Transverse colon (tissue), 4 donors: ENCODE measurements at regions not wholly inside any gene's neighbourhood (a gene's known extent, or its start where the extent isn't known, plus 50 kb on each side); places are given as distances from the start of the nearest gene placed in this dataset.
"Not testable (repeated sequence)": the region's sequence is repeated elsewhere in the genome, so short reads cannot be mapped to it uniquely, and the experiment has no call there.

Experiments used
- DNase-seq: peaks from one replicate; pipeline ENCODE4 v3.0.0-alpha.2; 2019
- H3K27ac ChIP-seq, 4 donors: fragments of 200-600 bp; sonication (generic); 2 replicates each; pipeline ENCODE4 v1.5.1; 2016 to 2018; ENCODE audit warnings: inconsistent platforms in 4 of 4
- H3K27me3 ChIP-seq: fragments of 200-600 bp; sonication (generic); 2 replicates; pipeline ENCODE4 v1.5.1; 2017; ENCODE audit warnings: inconsistent platforms
- H3K36me3 ChIP-seq, 4 donors: fragments of 200-600 bp; sonication (generic); 2 replicates each; pipeline ENCODE4 v1.5.1; 2017 to 2019; ENCODE audit warnings: inconsistent platforms in 4 of 4
- H3K4me1 ChIP-seq, 4 donors: fragments of 200-600 bp; sonication (generic); 2 replicates each; pipeline ENCODE4 v1.5.1; 2017 to 2020; ENCODE audit warnings: inconsistent platforms in 4 of 4
- H3K4me3 ChIP-seq, 4 donors: fragments of 200-600 bp; sonication (generic); 1 replicate in 1 of 4; 2 replicates in 3 of 4; pipeline versions ENCODE4 v1.5.1 to v1.6.1; 2017 to 2019; ENCODE audit warnings: inconsistent platforms in 4 of 4
- H3K9me3 ChIP-seq, 2 donors: fragments of 200-600 bp; sonication (generic); 2 replicates each; pipeline ENCODE4 v1.5.1; 2017 to 2019; ENCODE audit warnings: inconsistent platforms in 2 of 2
- CTCF ChIP-seq, 5 experiments: fragments of 200-600 bp in 3 of 5; fragments of 450-650 bp in 2 of 5; sonication (generic) in 3 of 5; IDR thresholded peaks; 1 replicate in 2 of 5; 2 replicates in 3 of 5; pipeline ENCODE4 v1.5.1; 2016 to 2017; ENCODE audit warnings: antibody characterized with exemption in 5 of 5, inconsistent platforms in 3 of 5, mild to moderate bottlenecking in 2 of 5, moderate library complexity in 1 of 5
- EP300 ChIP-seq: sonication (generic); formaldehyde crosslinking; IDR thresholded peaks from one replicate; pipeline ENCODE4 v1.6.1; 2017; ENCODE audit warnings: antibody characterized with exemption, low read depth
- POLR2A ChIP-seq: fragments of 450-650 bp; IDR thresholded peaks from one replicate; pipeline ENCODE4 v1.6.1; 2016; ENCODE audit warnings: antibody characterized with exemption, mild to moderate bottlenecking, moderate library complexity
- POLR2AphosphoS5 ChIP-seq, 3 donors: sonication (generic); formaldehyde crosslinking; IDR thresholded peaks; one replicate each; pipeline ENCODE4 v1.6.1; 2016; ENCODE audit warnings: antibody characterized with exemption in 3 of 3
- WGBS, 2 donors: methylation state at CpG; one replicate each; pipeline ENCODE4 v1.1.5; 2018; ENCODE audit warnings: low coverage in 1 of 2; 5-methylcytosine and 5-hydroxymethylcytosine counted together
- in situ Hi-C, 4 donors: fragments of 200-750 bp; cut with MboI; loops; one replicate each; pipeline versions ENCODE4 v1.15.0 to v1.15.1; 2017; ENCODE audit warnings: low sequenced_read_pairs in 3 of 4, low pct_ligation_motif_present in 1 of 4, low pct_unique_long_range_greater_than_20kb in 1 of 4
- intact Hi-C: fragments of 100-400 bp; cut with DNase I; formaldehyde crosslinking; loops from one replicate; pipeline ENCODE4 v1.15.1; 2023; ENCODE audit warnings: low total_unique reads

- intact Hi-C loops (no loop called here), in situ Hi-C loops (no loop called here)
- TF ChIP-seq EP300 (no peak), POLR2A (no peak), POLR2AphosphoS5 (IDR thresholded peaks at IDR 0.05) (no peak), CTCF (IDR thresholded peaks at IDR 0.05) (no peak)
- Histone ChIP-seq H3K36me3 (no peaks in the 10 kb centered on the region), H3K9me3 (no peaks in the 10 kb centered on the region), H3K4me1 (no peaks in the 10 kb centered on the region), H3K27ac (no peak overlapping the region), H3K27me3 (no peaks in the 10 kb centered on the region), H3K4me3 (no peak overlapping the region)
- no peak for DNase-seq
- WGBS, 2 donors: 94 to 100% methylated on average over 1 of the region's 1 CpG
Observed at GRCh38 chr4:137739391-137739790, 207.1 kb upstream of the PCDH18 start.

- 82 to 84% methylated on average over 4 of the region's 4 CpGs for WGBS, 2 donors
- in situ Hi-C loops: no loop called here
- intact Hi-C loops: no loop called here
- Histone ChIP-seq H3K27me3 (no peaks in the 10 kb centered on the region), H3K36me3 (no peaks in the 10 kb centered on the region), H3K9me3 (no peaks in the 10 kb centered on the region), H3K4me3 (no peak overlapping the region), H3K27ac (no peak overlapping the region), H3K4me1 (no peaks in the 10 kb centered on the region)
- TF ChIP-seq EP300 (no peak), POLR2A (no peak), POLR2AphosphoS5 (IDR thresholded peaks at IDR 0.05) (no peak), CTCF (IDR thresholded peaks at IDR 0.05) (no peak)
- DNase-seq: no peak
Observed at GRCh38 chr4:137738375-137738990, 206.2 kb upstream of the PCDH18 start.

GRCh38 chr4:137735561-137736104 is 203.3 kb upstream of the PCDH18 start:
- 82 to 90% methylated on average over 2 to 4 of the region's 4 CpGs for WGBS, 2 donors
- TF ChIP-seq EP300 (no peak), POLR2AphosphoS5 (IDR thresholded peaks at IDR 0.05) (no peak), POLR2A (no peak), CTCF (IDR thresholded peaks at IDR 0.05) (no peak)
- Histone ChIP-seq H3K36me3 (no peaks in the 10 kb centered on the region), H3K27ac (no peak overlapping the region), H3K27me3 (no peaks in the 10 kb centered on the region), H3K9me3 (peaks cover 0 to 6% of the 10 kb centered on the region in 2 donors), H3K4me3 (no peak overlapping the region), H3K4me1 (peaks cover 0 to 3% (median 0%) of the 10 kb centered on the region in 4 donors)
- in situ Hi-C loops (no loop called here), intact Hi-C loops (no loop called here)
- DNase-seq: no peak

- peak in 1 of 5 experiments; percentile 21 for TF ChIP-seq CTCF (IDR thresholded peaks at IDR 0.05)
- H3K27me3 ChIP-seq, H3K4me1 ChIP-seq, in situ Hi-C loops, intact Hi-C loops, H3K9me3 ChIP-seq, H3K36me3 ChIP-seq, DNase-seq, H3K27ac ChIP-seq, H3K4me3 ChIP-seq: not testable (repeated sequence)
- WGBS, 2 donors: 94% methylated on average over 41 of the region's 44 CpGs; no CpG with 5 or more reads in 1 of the 2 donors
Observed at GRCh38 chr4:137733174-137734141, 201.2 kb upstream of the PCDH18 start.
